Suppressor macrophage (primary cell): ENCODE measurements at regions not wholly inside any gene's neighbourhood (a gene's known extent, or its start where the extent isn't known, plus 50 kb on each side); places are given as distances from the start of the nearest gene placed in this dataset.
"Not testable (repeated sequence)": the region's sequence is repeated elsewhere in the genome, so short reads cannot be mapped to it uniquely, and the experiment has no call there.

ENCODE experiments used
- DNase-seq, 4 experiments: peaks; one replicate each; pipeline ENCODE4 v3.0.0-alpha.2; 2020 to 2022

DNA sequence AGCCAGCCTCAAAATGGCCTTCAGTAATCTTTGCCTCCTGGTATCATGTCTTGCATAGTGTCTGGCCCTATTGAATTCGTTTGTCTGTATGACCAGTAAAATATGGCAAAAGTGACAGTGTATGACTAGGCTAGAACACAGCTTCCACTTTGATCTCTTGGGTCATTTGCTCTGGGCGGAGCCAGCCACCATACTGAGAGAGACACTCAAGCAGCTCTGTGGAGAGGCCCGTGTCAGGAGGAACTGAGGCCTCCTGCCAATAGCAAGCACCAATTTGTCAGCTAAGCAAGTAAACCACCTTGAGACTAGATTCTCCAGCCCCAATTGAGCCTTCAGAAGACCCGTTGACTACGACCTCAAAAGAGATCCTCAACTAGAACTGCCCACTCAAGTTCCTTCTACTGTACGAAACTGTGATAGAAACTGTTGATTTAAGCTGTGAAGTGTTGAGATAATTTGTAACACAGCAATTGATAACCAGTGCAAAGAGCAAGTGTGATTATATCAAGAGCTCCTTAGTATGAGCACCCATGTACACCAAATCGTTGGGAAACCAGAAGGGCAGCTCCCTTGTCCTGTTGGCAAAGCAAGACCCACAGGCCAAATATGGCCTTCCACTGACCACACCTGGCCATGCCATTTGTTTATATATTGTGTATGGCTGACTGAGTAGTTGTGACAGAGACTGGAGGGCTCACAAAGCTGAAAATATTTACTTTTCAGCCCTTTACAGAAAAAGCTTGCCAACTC, 52.7 kb upstream of the SERBP1 start:
- DNase-seq, result no peak

DNA sequence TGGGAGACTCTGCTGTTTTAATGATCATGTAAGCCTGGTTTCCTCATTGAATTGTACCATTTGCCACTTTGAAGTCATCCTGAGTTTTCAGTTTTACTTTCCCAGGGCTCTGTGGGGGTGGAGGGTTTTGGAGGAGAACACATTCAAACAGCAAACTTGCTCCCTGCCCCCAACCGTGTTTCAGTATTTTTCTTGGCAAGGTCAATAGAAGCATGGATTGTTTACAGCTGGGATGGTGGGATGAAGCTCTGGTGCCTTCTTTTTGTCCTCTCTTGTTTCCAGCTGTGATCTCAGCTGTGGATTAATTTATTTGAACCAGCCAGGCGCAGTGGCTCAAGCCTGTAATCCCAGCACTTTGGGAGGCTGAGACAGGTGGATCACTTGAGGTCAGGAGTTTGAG, 54.3 kb upstream of the SERBP1 start:
- DNase-seq, result no peak

DNA sequence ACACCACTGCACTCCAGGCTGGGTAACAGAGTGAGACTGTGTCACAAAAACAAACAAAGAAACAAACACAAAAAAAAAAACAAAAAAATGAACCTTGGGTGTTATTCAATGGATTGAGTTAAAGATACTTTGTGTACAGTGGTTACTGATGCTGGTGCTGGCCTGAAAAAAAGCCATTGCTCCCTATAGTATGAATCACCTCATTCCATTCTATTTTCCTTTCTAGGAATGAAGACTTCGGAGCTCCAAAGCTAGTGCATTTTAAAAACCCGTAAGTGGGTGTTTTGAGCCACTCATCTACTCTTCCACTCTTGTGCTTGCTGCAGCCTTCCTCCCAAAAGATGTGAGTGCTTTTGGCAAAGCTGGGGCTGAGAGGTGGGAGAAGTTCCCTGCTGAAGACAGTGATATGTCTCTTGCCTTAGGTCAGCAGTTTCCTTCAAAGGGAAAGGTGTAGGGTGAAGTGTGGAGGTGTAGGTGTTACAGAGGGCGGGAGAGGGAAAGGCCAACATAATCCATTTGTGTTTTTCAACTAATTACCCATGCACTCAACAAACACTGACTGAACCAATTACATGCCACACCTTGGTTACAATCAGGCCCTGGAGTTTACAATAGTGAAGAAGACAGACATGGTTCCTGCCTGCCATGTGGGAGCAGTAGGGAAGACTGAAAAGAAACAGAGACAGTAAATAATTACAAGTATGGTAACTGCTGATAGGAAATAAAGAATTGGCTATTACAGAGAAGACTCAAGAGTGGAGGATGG, 55.0 kb upstream of the SERBP1 start:
- no peak for DNase-seq

DNA sequence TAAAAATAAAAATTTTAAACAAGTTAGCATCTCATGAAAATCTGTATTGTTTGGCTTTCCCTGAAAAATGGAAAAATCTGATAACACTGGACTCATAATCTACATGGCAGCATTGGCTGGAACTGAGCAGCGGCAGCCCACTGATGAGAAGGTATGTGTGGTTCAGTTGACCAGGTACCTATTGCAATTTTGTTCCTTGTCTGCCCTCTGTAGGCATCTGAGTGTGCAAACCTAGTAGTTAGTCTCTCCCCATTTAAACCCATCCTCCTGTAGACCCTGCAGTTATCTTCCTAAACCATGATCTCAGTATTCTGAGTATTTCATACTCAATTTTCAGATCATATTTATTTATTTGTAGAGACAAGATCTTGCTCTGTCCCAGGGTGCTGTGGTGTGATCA, 59.4 kb upstream of the SERBP1 start:
- DNase-seq, result no peak

- DNase-seq, result no peak
These were observed 61.1 kb upstream of the SERBP1 start for GRCh38 chr1:67491280-67491679.

DNA sequence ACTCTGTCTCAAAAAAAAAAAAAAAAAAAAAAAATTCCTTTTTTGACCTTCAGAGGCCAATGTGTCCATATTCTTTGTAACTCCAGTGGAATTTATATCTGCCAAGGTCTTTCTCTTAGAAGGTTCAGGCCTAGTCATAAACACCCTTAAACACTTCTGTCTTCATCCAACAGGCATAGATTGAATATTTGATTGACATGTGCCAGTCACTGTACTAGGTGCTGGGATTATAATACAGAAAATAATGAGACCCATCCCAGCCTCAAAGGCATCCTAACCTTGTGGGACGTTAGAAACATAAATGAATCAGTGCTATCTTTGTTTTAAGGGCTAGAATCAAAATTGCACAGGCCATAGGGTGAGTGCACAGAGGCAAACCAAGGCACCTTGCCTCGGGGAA, 62.9 kb upstream of the SERBP1 start:
- DNase-seq, result no peak

- no peak for DNase-seq
These were observed 65.1 kb upstream of the SERBP1 start for GRCh38 chr1:67495327-67495726.

DNA sequence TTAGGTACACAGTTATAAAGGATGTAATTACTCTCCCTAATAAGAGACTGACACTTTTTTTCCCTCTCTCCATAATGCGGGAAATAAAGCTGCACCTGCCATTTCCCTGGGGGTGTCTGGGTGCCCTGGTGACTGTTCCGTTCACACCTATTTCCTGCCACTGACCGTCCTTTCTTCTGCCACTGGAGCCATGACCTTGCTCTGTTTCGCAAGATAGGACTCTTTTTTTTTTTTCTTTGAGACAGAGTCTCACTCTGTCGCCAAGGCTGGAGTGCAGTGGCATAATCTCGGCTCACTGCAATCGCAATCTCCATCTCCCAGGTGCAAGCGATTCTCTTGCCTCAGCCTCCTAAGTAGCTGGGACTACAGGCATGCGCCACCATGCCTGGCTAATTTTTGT, 66.1 kb upstream of the SERBP1 start:
- DNase-seq, result no peak

- DNase-seq, result peak; percentile 90 to 94 (median 94)
These were observed 70.3 kb upstream of the SERBP1 start for GRCh38 chr1:67500413-67500959.

- no peak for DNase-seq
These were observed 73.8 kb upstream of the SERBP1 start for GRCh38 chr1:67503974-67504373.

DNA sequence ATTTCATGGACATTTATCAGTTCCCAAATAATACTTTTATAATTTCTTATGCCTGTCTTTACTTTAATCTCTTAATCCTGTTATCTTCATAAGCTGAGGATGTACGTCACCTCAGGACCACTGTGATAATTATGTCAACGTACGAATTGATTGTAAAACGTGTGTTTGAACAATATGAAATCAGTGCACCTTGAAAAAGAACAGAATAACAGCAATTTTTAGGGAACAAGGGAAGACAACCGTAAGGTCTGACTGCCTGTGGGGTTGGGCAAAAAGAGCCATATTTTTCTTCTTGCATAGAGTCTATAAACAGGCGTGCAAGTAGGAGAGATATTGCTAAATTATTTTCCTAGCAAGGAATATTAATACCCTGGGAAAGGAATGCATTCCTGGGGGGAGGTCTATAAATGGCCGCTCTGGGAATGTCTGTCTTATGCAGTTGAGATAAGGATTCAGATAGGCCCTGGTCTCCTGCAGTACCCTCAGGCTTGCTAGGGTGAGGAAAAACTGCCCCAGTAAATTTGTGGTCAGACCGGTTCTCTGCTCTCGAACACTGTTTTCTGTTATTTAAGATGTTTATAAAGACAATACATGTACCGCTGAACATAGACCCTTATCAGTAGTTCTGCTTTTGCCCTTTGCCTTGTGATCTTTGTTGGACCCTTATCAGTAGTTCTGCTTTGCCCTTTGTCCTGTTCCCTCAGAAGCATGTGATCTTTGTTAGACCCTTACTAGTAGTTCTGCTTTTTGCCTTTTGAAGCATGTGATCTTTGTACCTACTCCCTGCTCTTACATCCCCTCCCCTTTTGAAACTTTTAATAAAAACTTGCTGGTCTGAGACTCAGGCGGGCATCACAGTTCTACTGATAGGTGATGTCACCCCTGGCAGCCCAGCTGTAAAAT, 83.4 kb upstream of the SERBP1 start:
- not testable (repeated sequence) for DNase-seq

- no peak for DNase-seq
These were observed 84.1 kb upstream of the SERBP1 start for GRCh38 chr1:67514300-67514699.

DNA sequence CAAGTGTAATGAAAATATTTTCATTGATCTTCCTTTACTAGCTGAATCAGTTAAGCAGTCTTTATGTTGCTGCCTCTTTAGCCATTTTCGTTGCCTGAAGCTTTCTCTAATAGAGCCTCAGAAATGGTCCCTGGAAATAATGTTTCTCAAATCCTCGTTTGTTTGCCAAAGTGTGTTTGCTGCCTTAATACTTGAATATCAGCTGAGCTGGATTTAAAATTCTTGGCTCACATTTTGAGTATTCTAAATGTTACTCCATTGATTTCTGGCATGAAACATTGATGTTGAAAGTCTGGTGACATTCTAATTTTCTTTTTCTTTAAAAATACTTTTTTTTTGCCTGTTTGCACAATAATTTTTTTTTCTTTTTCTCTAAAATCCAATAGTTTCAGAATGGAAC, 84.6 kb upstream of the SERBP1 start:
- DNase-seq, result no peak

DNA sequence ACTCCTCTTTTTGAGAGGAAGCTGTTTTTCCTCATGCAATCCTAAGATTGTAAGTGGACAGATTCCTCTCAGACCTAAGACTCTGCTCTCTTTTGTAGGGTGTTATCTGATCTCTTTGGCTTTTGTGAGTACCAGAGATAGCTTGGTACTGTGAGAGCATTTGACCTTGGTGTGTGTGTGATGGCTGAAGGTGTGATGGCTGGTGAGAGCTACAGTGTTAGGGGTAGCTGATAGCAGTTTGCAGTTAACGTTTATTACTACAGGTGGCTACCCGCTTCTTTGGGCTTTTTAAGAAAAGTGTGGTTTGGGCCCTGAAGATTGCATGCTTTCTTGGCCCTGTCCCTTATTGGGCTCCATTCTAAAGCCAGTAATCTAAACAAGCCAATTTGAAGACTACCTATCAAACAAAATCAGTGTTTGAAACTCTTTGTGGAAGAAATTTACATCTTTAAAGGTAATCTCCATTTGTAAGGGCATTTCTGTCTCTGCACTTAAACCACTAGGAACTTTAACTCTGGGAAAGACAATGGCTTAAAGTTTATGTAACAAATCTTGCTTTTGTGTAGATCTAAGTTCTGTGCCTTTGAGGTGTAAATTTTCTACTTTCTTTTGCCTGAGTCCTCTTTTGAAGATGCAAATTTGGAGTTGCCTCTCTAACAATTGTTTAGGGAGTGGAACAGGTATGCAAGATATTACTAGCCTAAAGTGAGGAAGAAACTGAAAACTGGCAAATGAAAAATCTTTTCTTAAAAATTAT, 85.3 kb upstream of the SERBP1 start:
- DNase-seq, result no peak

DNA sequence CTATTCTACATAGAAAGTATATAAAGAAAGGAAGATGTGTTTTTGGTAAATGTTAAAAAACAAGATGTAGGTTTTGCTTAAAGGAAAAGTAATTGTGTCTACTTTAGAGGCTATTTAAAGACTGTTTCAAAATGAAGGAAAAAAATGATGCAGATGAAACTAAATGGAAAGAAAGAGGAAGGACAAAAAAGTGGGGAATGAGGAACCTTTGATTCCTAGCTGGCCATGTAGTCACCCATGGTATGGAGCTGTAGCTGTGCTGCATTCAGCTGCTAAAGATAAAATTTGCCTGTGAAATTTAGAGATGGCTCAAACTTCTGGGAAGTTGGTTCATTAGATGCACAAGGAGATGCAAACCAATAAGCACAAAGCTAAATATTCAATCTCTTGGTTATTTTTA, 86.8 kb upstream of the SERBP1 start:
- DNase-seq, result peak in 3 of 4 experiments; percentile 29 to 64 (median 58)

GRCh38 chr1:67522001-67522441, 91.8 kb upstream of the SERBP1 start:
- DNase-seq, result no peak

DNA sequence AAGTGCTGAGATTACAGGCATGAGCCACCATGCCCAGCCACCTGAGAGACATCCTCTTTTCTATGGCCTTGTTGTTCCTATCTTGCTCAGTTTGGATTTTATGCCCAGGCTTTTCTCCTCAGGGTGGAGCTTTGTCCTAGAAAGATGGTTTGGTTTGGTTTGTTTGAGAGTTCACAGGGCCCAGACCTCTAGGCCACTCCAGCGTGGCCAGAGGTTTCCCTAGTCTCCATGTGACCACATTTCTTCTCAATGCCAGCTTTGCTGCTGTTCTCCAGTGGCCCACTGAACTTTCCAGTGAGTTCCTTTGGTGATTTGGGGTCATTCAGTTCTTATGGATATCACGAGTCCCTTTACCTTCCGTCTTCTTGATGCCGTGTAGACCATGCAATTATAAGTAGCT, 92.6 kb upstream of the SERBP1 start:
- no peak for DNase-seq

DNA sequence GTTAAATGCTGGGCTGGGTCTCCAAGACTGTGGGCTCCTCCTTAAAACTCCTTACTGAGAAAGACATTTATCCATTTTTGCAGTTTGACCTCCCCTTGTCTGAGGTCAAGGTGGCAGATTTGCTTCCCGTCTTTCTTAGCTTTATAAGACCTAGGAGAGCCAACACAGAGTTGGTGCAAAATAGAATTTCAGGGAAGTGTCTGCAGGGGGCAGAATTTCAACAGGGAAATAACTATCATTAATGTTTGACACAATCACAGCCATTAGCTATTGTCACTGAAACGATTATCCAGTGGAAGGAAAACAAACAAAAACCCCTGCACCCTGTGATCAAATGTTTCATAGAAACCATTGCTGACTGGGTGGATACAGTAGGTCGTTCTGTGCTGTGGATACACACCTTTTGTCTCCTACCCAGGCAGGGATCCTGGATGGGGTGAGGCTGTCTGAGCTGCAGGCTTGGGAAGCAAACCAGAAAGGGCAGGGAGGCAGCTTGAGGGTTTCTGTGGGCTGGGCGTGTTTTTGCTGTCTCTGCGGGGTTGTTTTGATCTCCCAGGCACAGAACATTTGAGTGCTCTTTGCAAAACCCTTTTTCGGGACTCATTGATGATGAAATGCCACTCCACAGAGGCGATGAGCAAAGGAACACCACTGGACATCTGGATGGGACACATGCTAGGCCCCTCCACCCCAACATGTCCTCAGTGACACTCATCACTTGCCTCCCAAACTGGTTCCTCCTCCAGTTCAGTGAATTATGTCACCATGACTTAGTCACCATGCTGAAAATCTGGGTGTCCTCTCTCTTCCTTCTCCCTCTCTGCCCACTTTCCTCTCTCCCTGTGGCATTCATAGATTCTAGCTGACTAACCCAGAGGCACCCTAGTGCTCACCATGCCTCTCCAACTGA, 94.2 kb upstream of the SERBP1 start:
- peak; percentile 33 to 76 (median 62) for DNase-seq

DNA sequence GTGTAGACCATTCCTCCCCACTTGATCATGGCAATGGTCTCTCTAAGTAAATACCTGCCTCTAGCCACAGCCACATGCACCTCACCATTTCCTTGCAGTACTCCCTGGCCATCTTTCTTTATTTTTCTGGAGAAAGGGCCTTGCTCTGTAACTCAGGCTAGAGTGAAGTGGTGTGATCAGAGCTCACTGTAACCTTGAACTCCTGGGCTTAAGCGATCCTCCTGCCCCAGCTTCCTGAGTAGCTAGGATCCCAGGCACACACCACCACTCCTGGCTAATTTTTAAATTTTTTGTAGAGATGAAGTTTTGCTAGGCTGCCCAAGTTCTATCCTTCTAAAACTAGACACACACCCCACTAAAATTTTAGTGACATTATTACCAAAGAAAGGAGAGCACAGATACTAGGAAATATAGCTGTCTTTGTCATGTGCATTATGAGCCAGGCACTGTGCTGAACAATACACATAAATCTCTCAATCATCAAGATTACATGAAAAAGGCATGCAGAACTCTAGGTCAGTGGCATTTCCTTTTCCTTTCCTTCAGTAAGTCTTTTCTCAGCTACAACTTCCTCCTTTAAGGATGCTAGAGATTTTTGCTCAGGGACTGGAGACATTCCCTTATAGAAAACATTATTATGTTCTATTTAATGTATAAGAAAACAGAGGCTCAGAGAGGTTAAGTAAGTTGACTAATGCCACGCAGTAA, 95.0 kb upstream of the SERBP1 start:
- DNase-seq, result no peak

DNA sequence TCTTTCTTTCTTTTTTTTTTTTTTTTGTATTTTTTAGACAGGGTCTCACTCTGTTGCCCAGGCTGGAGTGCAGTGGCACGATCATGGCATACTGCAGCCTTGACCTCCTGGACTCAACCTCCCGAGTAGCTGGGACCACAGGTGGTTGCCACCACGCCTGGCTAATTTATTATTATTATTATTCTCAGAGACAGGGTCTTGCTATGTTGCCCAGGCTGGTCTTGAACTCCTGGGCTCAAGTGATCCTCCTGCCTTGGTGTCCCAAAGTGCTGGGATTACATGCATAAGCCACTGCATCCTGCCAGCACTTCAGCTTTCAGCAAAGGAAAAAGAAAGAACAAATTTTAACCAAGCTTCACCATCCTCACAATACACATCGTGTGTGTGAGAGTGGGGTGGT, 97.9 kb upstream of the SERBP1 start:
- no peak for DNase-seq
